Superior temporal gyrus (tissue), 1 donor: ENCODE measurements at regions not wholly inside any gene's neighbourhood (a gene's known extent, or its start where the extent isn't known, plus 50 kb on each side); places are given as distances from the start of the nearest gene placed in this dataset.
A peak's percentile ranks its signal among the peaks of the same experiment; 100 is the strongest.
"Not testable (repeated sequence)": the region's sequence is repeated elsewhere in the genome, so short reads cannot be mapped to it uniquely, and the experiment has no call there.

Source experiments
- DNase-seq: peaks from one replicate; pipeline ENCODE4 v3.0.0-alpha.2; 2016; ENCODE audit errors: extremely low spot score

- DNase-seq = no peak
These were observed 271.4 kb upstream of the GRM3 start for GRCh38 chr7:86372262-86372661.

GRCh38 chr7:86366946-86367345 lies 276.8 kb upstream of the GRM3 start:
- no peak for DNase-seq

GRCh38 chr7:86340407-86340806 lies 303.3 kb upstream of the GRM3 start:
- not testable (repeated sequence) for DNase-seq

- DNase-seq = no peak
These were observed 304.7 kb upstream of the GRM3 start for GRCh38 chr7:86339051-86339450.

- no peak for DNase-seq
These were observed 314.8 kb upstream of the GRM3 start for GRCh38 chr7:86328801-86329433.

- DNase-seq = no peak
These were observed 316.9 kb upstream of the GRM3 start for GRCh38 chr7:86326847-86327246.

- peak; percentile 20 for DNase-seq
These were observed 322.8 kb upstream of the GRM3 start for GRCh38 chr7:86320889-86321288.

GRCh38 chr7:86320341-86320740 lies 323.4 kb upstream of the GRM3 start:
- DNase-seq = no peak

GRCh38 chr7:86313842-86314241 lies 329.9 kb upstream of the GRM3 start:
- DNase-seq = no peak

GRCh38 chr7:86301301-86301700 lies 342.4 kb upstream of the GRM3 start:
- no peak for DNase-seq

GRCh38 chr7:86295526-86295925 lies 348.2 kb upstream of the GRM3 start:
- DNase-seq = no peak

GRCh38 chr7:86282014-86282682 lies 361.6 kb upstream of the GRM3 start:
- no peak for DNase-seq

- DNase-seq = no peak
These were observed 363.6 kb upstream of the GRM3 start for GRCh38 chr7:86280150-86280549.

- no peak for DNase-seq
These were observed 380.9 kb upstream of the GRM3 start for GRCh38 chr7:86262781-86263180.

- no peak for DNase-seq
These were observed 385.8 kb upstream of the GRM3 start for GRCh38 chr7:86257894-86258293.

- no peak for DNase-seq
These were observed 391.3 kb upstream of the GRM3 start for GRCh38 chr7:86252406-86252805.

GRCh38 chr7:86248977-86249376 lies 394.7 kb upstream of the GRM3 start:
- DNase-seq = no peak

GRCh38 chr7:86243171-86243570 lies 400.5 kb upstream of the GRM3 start:
- DNase-seq = no peak

- no peak for DNase-seq
These were observed 417.5 kb upstream of the GRM3 start for GRCh38 chr7:86226191-86226590.

GRCh38 chr7:86222806-86223205 lies 420.9 kb upstream of the GRM3 start:
- no peak for DNase-seq

- no peak for DNase-seq
These were observed 429.0 kb upstream of the GRM3 start for GRCh38 chr7:86214734-86215133.

GRCh38 chr7:86212976-86213375 lies 430.7 kb upstream of the GRM3 start:
- no peak for DNase-seq

- DNase-seq = no peak
These were observed 434.7 kb upstream of the GRM3 start for GRCh38 chr7:86209036-86209435.

GRCh38 chr7:86207740-86208139 lies 436.0 kb upstream of the GRM3 start:
- no peak for DNase-seq
